Tongue (tissue), 1 donor: ENCODE measurements at regions not wholly inside any gene's neighbourhood (a gene's known extent, or its start where the extent isn't known, plus 50 kb on each side); places are given as distances from the start of the nearest gene placed in this dataset.
A peak's percentile ranks its signal among the peaks of the same experiment; 100 is the strongest.

Source experiments
- DNase-seq: peaks from one replicate; pipeline ENCODE4 v3.0.0-alpha.2; 2015

GRCh38 chr18:24736662-24737330 is 276.4 kb downstream of the HRH4 start:
- peak; percentile 62 for DNase-seq

- no peak for DNase-seq
These were observed 280.4 kb downstream of the HRH4 start for GRCh38 chr18:24740829-24741228.

GRCh38 chr18:24741321-24741720 is 280.9 kb downstream of the HRH4 start:
- no peak for DNase-seq

GRCh38 chr18:24741965-24742724 is 281.7 kb downstream of the HRH4 start:
- no peak for DNase-seq

- peak; percentile 16 for DNase-seq
These were observed 294.3 kb downstream of the HRH4 start for GRCh38 chr18:24754583-24755253.

GRCh38 chr18:24756385-24756784 is 295.9 kb downstream of the HRH4 start:
- DNase-seq, result no peak

GRCh38 chr18:24757134-24757533 is 296.7 kb downstream of the HRH4 start:
- DNase-seq, result no peak

- DNase-seq, result no peak
These were observed 301.3 kb downstream of the HRH4 start for GRCh38 chr18:24761765-24762164.

- DNase-seq, result peak; percentile 85
These were observed 302.1 kb downstream of the HRH4 start for GRCh38 chr18:24762511-24762910.

- DNase-seq, result peak; percentile 71
These were observed 303.5 kb downstream of the HRH4 start for GRCh38 chr18:24763765-24764513.

- no peak for DNase-seq
These were observed 304.3 kb downstream of the HRH4 start for GRCh38 chr18:24764766-24765165.

- no peak for DNase-seq
These were observed 305.9 kb downstream of the HRH4 start for GRCh38 chr18:24766376-24766775.

GRCh38 chr18:24770311-24771024 is 310.0 kb downstream of the HRH4 start:
- no peak for DNase-seq

- no peak for DNase-seq
These were observed 310.9 kb downstream of the HRH4 start for GRCh38 chr18:24771300-24771699.

- DNase-seq, result no peak
These were observed 312.7 kb downstream of the HRH4 start for GRCh38 chr18:24773101-24773500.

GRCh38 chr18:24776019-24776418 is 315.6 kb downstream of the HRH4 start:
- DNase-seq, result no peak

- no peak for DNase-seq
These were observed 318.5 kb downstream of the HRH4 start for GRCh38 chr18:24778810-24779418.

- no peak for DNase-seq
These were observed 322.1 kb downstream of the HRH4 start for GRCh38 chr18:24782566-24782965.

GRCh38 chr18:24785019-24785418 is 324.6 kb downstream of the HRH4 start:
- DNase-seq, result no peak

GRCh38 chr18:24786027-24786426 is 325.6 kb downstream of the HRH4 start:
- DNase-seq, result no peak

- no peak for DNase-seq
These were observed 329.9 kb downstream of the HRH4 start for GRCh38 chr18:24790347-24790746.
